ENCODE measurements at regions not wholly inside any gene's neighbourhood (a gene's known extent, or its start where the extent isn't known, plus 50 kb on each side); places are given as distances from the start of the nearest gene placed in this dataset.

DNA sequence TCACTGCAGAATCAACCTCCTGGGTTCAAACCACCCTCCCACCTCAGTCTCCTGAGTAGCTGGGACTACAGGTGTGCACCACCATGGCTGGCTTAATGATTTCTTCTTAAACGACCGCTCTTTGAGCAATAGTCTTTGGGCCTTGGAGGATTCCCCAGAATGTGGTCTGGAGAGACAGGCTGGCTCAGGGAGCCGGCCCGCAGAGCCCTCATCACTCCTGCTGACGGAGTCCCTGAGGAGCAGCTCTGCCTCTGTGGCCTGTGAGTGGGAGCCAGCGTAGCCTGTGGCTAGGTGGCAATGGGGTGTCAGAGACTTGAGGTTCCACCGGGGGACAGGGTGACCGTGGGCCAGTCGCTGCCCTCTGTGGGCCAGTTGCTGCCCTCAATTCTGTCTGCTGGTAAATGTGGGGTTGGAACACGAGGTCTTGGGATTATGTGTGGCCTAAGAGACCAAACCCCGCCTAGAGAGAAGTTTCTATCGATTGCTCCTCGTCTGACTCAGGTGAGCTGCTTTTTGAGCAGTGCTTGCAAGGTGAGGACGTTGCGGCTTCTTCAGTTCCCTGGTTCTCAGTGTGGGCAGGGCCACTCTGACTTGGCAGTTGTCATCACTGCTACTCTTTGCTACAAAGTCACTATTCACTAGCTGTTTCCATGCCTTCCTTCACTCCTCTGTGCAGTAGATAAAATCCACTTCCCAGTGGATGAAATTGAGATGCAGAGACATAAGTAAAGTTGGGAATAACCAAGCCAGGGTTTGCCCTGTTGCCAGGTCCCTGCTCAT is 124.8 kb upstream of the NECTIN1 start:
- Histone ChIP-seq H3K79me2 (replicated peaks; ENCODE audit: insufficient read depth) (no peaks in the 10 kb centered on the region), H3K36me3 (ENCODE audit: insufficient read depth) (no peaks in the 10 kb centered on the region), H2AFZ (no peak overlapping the region), H3K27ac (ENCODE audit: low read depth) (no peak overlapping the region), H3K4me3 (no peak overlapping the region), H3K4me2 (no peak overlapping the region), H4K20me1 (replicated peaks; ENCODE audit: insufficient read depth) (no peaks in the 10 kb centered on the region), H3K4me1 (ENCODE audit: insufficient read depth) (no peaks in the 10 kb centered on the region), H3K9me2 (ENCODE audit: insufficient read depth) (no peaks in the 10 kb centered on the region), H3F3A (replicated peaks; ENCODE audit: low read depth) (no peaks in the 10 kb centered on the region), H3K27me3 (ENCODE audit: insufficient read depth) (no peaks in the 10 kb centered on the region)
- ATAC-seq = no peak
- Mint-ChIP-seq H3K27me3 (ENCODE audit: insufficient read depth, low read depth, poor library complexity) (peaks cover 16% of the 10 kb centered on the region), H3K36me3 (ENCODE audit: low read depth) (no peaks in the 10 kb centered on the region), H3K27ac (no peak overlapping the region), H3K9me3 (no peaks in the 10 kb centered on the region), H3K4me3 (no peak overlapping the region), H3K4me1 (0 out of 3 replicates have a peak, but pooled peaks cover 3% of the 10 kb centered on the region)
- no peak for DNase-seq (ENCODE audit: low spot score)
- no peak for TF ChIP-seq EZH2phosphoT487 (IDR thresholded peaks at IDR 0.05; ENCODE audit: unreplicated experiment)
- TF ChIP-seq, protein P1, sequence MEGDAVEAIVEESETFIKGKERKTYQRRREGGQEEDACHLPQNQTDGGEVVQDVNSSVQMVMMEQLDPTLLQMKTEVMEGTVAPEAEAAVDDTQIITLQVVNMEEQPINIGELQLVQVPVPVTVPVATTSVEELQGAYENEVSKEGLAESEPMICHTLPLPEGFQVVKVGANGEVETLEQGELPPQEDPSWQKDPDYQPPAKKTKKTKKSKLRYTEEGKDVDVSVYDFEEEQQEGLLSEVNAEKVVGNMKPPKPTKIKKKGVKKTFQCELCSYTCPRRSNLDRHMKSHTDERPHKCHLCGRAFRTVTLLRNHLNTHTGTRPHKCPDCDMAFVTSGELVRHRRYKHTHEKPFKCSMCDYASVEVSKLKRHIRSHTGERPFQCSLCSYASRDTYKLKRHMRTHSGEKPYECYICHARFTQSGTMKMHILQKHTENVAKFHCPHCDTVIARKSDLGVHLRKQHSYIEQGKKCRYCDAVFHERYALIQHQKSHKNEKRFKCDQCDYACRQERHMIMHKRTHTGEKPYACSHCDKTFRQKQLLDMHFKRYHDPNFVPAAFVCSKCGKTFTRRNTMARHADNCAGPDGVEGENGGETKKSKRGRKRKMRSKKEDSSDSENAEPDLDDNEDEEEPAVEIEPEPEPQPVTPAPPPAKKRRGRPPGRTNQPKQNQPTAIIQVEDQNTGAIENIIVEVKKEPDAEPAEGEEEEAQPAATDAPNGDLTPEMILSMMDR (conservative IDR thresholded peaks at IDR 0.05; ENCODE audit: low read depth in 2 of 2) = peak in 1 of 2 experiments; percentile 24; a peak in 2 of 4 replicates

DNA sequence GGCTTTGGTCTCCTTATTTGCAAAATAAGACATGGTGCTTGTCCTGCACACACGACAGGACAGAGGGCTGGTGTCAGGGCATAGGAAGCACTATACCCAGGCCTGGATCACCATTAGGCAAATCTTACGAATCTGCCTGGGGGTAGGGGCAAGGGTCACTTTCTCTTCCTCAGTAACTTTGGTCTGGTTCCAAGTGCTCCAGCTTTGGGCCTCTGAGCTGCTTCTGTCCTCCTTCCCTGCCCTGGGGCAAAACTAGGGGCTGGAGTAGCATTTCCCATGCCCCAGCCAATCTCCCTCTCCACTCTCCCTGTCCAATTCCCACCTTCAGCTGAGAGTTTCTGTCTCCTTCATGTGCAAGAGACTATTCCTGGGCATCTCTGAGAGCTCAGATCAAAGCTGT is 123.7 kb upstream of the NECTIN1 start:
- Mint-ChIP-seq H3K36me3 (ENCODE audit: low read depth) (no peaks in the 10 kb centered on the region), H3K4me1 (0 out of 3 replicates have a peak, but pooled peaks cover 3% of the 10 kb centered on the region), H3K9me3 (no peaks in the 10 kb centered on the region), H3K27ac (no peak overlapping the region), H3K4me3 (no peak overlapping the region), H3K27me3 (ENCODE audit: insufficient read depth, low read depth, poor library complexity) (peaks cover 14% of the 10 kb centered on the region)
- Histone ChIP-seq H4K20me1 (replicated peaks; ENCODE audit: insufficient read depth) (no peaks in the 10 kb centered on the region), H3K27me3 (ENCODE audit: insufficient read depth) (no peaks in the 10 kb centered on the region), H3K36me3 (ENCODE audit: insufficient read depth) (no peaks in the 10 kb centered on the region), H3K27ac (ENCODE audit: low read depth) (no peak overlapping the region), H3K79me2 (replicated peaks; ENCODE audit: insufficient read depth) (no peaks in the 10 kb centered on the region), H3F3A (replicated peaks; ENCODE audit: low read depth) (no peaks in the 10 kb centered on the region), H3K4me1 (ENCODE audit: insufficient read depth) (no peaks in the 10 kb centered on the region), H3K4me2 (no peak overlapping the region), H2AFZ (no peak overlapping the region), H3K9me2 (ENCODE audit: insufficient read depth) (no peaks in the 10 kb centered on the region), H3K4me3 (no peak overlapping the region)
- ATAC-seq (no peak), DNase-seq (ENCODE audit: low spot score) (no peak)
- TF ChIP-seq, protein P1 (conservative IDR thresholded peaks at IDR 0.05; ENCODE audit: low read depth in 2 of 2) = no peak
- TF ChIP-seq, protein P2, sequence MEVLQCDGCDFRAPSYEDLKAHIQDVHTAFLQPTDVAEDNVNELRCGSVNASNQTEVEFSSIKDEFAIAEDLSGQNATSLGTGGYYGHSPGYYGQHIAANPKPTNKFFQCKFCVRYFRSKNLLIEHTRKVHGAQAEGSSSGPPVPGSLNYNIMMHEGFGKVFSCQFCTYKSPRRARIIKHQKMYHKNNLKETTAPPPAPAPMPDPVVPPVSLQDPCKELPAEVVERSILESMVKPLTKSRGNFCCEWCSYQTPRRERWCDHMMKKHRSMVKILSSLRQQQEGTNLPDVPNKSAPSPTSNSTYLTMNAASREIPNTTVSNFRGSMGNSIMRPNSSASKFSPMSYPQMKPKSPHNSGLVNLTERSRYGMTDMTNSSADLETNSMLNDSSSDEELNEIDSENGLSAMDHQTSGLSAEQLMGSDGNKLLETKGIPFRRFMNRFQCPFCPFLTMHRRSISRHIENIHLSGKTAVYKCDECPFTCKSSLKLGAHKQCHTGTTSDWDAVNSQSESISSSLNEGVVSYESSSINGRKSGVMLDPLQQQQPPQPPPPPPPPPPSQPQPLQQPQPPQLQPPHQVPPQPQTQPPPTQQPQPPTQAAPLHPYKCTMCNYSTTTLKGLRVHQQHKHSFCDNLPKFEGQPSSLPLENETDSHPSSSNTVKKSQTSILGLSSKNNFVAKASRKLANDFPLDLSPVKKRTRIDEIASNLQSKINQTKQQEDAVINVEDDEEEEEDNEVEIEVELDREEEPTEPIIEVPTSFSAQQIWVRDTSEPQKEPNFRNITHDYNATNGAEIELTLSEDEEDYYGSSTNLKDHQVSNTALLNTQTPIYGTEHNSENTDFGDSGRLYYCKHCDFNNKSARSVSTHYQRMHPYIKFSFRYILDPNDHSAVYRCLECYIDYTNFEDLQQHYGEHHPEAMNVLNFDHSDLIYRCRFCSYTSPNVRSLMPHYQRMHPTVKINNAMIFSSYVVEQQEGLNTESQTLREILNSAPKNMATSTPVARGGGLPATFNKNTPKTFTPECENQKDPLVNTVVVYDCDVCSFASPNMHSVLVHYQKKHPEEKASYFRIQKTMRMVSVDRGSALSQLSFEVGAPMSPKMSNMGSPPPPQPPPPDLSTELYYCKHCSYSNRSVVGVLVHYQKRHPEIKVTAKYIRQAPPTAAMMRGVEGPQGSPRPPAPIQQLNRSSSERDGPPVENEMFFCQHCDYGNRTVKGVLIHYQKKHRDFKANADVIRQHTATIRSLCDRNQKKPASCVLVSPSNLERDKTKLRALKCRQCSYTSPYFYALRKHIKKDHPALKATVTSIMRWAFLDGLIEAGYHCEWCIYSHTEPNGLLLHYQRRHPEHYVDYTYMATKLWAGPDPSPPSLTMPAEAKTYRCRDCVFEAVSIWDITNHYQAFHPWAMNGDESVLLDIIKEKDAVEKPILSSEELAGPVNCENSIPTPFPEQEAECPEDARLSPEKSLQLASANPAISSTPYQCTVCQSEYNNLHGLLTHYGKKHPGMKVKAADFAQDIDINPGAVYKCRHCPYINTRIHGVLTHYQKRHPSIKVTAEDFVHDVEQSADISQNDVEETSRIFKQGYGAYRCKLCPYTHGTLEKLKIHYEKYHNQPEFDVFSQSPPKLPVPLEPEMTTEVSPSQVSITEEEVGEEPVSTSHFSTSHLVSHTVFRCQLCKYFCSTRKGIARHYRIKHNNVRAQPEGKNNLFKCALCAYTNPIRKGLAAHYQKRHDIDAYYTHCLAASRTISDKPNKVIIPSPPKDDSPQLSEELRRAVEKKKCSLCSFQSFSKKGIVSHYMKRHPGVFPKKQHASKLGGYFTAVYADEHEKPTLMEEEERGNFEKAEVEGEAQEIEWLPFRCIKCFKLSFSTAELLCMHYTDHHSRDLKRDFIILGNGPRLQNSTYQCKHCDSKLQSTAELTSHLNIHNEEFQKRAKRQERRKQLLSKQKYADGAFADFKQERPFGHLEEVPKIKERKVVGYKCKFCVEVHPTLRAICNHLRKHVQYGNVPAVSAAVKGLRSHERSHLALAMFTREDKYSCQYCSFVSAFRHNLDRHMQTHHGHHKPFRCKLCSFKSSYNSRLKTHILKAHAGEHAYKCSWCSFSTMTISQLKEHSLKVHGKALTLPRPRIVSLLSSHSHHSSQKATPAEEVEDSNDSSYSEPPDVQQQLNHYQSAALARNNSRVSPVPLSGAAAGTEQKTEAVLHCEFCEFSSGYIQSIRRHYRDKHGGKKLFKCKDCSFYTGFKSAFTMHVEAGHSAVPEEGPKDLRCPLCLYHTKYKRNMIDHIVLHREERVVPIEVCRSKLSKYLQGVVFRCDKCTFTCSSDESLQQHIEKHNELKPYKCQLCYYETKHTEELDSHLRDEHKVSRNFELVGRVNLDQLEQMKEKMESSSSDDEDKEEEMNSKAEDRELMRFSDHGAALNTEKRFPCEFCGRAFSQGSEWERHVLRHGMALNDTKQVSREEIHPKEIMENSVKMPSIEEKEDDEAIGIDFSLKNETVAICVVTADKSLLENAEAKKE (CRISPR knock-in tag; IDR thresholded peaks at IDR 0.05) = no peak
- TF ChIP-seq EZH2 (IDR thresholded peaks at IDR 0.05; ENCODE audit: low read depth, unreplicated experiment) (no peak), ZNF331 (CRISPR knock-in tag; IDR thresholded peaks at IDR 0.05; ENCODE audit: low read depth) (no peak)
- TF ChIP-seq, protein P3, sequence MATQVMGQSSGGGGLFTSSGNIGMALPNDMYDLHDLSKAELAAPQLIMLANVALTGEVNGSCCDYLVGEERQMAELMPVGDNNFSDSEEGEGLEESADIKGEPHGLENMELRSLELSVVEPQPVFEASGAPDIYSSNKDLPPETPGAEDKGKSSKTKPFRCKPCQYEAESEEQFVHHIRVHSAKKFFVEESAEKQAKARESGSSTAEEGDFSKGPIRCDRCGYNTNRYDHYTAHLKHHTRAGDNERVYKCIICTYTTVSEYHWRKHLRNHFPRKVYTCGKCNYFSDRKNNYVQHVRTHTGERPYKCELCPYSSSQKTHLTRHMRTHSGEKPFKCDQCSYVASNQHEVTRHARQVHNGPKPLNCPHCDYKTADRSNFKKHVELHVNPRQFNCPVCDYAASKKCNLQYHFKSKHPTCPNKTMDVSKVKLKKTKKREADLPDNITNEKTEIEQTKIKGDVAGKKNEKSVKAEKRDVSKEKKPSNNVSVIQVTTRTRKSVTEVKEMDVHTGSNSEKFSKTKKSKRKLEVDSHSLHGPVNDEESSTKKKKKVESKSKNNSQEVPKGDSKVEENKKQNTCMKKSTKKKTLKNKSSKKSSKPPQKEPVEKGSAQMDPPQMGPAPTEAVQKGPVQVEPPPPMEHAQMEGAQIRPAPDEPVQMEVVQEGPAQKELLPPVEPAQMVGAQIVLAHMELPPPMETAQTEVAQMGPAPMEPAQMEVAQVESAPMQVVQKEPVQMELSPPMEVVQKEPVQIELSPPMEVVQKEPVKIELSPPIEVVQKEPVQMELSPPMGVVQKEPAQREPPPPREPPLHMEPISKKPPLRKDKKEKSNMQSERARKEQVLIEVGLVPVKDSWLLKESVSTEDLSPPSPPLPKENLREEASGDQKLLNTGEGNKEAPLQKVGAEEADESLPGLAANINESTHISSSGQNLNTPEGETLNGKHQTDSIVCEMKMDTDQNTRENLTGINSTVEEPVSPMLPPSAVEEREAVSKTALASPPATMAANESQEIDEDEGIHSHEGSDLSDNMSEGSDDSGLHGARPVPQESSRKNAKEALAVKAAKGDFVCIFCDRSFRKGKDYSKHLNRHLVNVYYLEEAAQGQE (IDR thresholded peaks at IDR 0.05; ENCODE audit: unreplicated experiment) = no peak
